Endothelial cell of umbilical vein (primary cell): ENCODE measurements at regions not wholly inside any gene's neighbourhood (a gene's known extent, or its start where the extent isn't known, plus 50 kb on each side); places are given as distances from the start of the nearest gene placed in this dataset.
A peak's percentile ranks its signal among the peaks of the same experiment; 100 is the strongest.

ENCODE experiments used
- BruUV-seq: library from RNA; stranded (reverse); fragments of 400-500 nt; replicated peaks from 2 replicates; lab custom pipeline; 2021; lab: Mats Ljungman, UMichigan
- CTCF ChIA-PET: fragments of 300-600, 350-600 bp; sonication (Branson Sonifier 250); formaldehyde crosslinking; loops from one replicate; lab custom pipeline; 2021; ENCODE audit warnings: antibody characterized with exemption, inconsistent platforms; lab: Charles Lee
- POLR2A ChIA-PET: fragments of 300-600, 350-600 bp; sonication (Branson Sonifier 250); formaldehyde crosslinking; loops from one replicate; lab custom pipeline; 2021; ENCODE audit warnings: antibody characterized with exemption, inconsistent platforms; lab: Charles Lee
- DNase-seq: peaks from one replicate; pipeline ENCODE4 v3.0.0-alpha.2; 2011; ENCODE audit warnings: low read depth, low spot score
- FAIRE-seq: peaks from 2 replicates; lab custom pipeline; 2011; peaks lifted over from hg19 to GRCh38; lab: Jason Lieb, UNC
- H2AFZ ChIP-seq: 2 replicates; pipeline ENCODE4 v1.6.0; 2012; ENCODE audit warnings: low read depth, low read length, control low read depth, inconsistent platforms
- H3K27ac ChIP-seq: 2 replicates; pipeline ENCODE4 v1.5.1; 2011; ENCODE audit warnings: low read depth, mild to moderate bottlenecking, control low read depth, low read length, moderate library complexity; ENCODE audit not compliant: insufficient read depth
- H3K27me3 ChIP-seq, 2 experiments: 2 replicates each; pipeline versions ENCODE4 v1.6.0 to v1.6.1; 2011; ENCODE audit warnings: low read length in 2 of 2, mixed read lengths in 1 of 2; ENCODE audit not compliant: control insufficient read depth in 2 of 2, insufficient read depth in 2 of 2
- H3K36me3 ChIP-seq, 2 experiments: 2 replicates in 1 of 2; 3 replicates in 1 of 2; pipeline ENCODE4 v1.5.1; 2011; ENCODE audit warnings: low read length in 2 of 2, mild to moderate bottlenecking in 1 of 2, moderate library complexity in 1 of 2; ENCODE audit not compliant: control insufficient read depth in 2 of 2, insufficient read depth in 2 of 2; ENCODE audit errors: extremely low read depth in 1 of 2
- H3K4me1 ChIP-seq: 3 replicates; pipeline ENCODE4 v1.5.1; 2011; ENCODE audit warnings: mild to moderate bottlenecking, low read length; ENCODE audit not compliant: control insufficient read depth, insufficient read depth; ENCODE audit errors: extremely low read depth
- H3K4me2 ChIP-seq: 2 replicates; pipeline ENCODE4 v1.6.1; 2011; ENCODE audit warnings: low read length, control low read depth, mixed read lengths; ENCODE audit not compliant: insufficient read depth
- H3K4me3 ChIP-seq, 3 experiments: fragments of 200-600 bp in 1 of 3; sonication (generic), shearing (Covaris generic) in 1 of 3; replicated peaks in 1 of 3; 2 replicates each; pipeline ENCODE4 v1.5.1; 2011 to 2016; ENCODE audit warnings: control low read depth in 3 of 3, low read length in 3 of 3, mild to moderate bottlenecking in 2 of 3, inconsistent platforms in 1 of 3, low read depth in 1 of 3, moderate library complexity in 1 of 3; ENCODE audit not compliant: insufficient read depth in 1 of 3
- H3K79me2 ChIP-seq: 2 replicates; pipeline ENCODE4 v1.6.0; 2012; ENCODE audit warnings: low read length, inconsistent platforms; ENCODE audit not compliant: control insufficient read depth, insufficient read depth
- H3K9ac ChIP-seq: replicated peaks from 2 replicates; pipeline ENCODE3; 2011; ENCODE audit warnings: low read length, control low read depth; ENCODE audit not compliant: insufficient read depth; ENCODE audit errors: extremely low read depth
- H3K9me1 ChIP-seq: replicated peaks from 3 replicates; pipeline ENCODE4 v1.6.0; 2011; ENCODE audit warnings: mild to moderate bottlenecking, low read length; ENCODE audit not compliant: control insufficient read depth, insufficient read depth; ENCODE audit errors: extremely low read depth
- H3K9me3 ChIP-seq: replicated peaks from 2 replicates; pipeline ENCODE4 v1.5.1; 2012; ENCODE audit warnings: low read length, inconsistent platforms; ENCODE audit not compliant: control insufficient read depth, insufficient read depth
- H4K20me1 ChIP-seq: replicated peaks from 2 replicates; pipeline ENCODE3; 2011; ENCODE audit warnings: mild to moderate bottlenecking, low read length; ENCODE audit not compliant: control insufficient read depth, insufficient read depth; ENCODE audit errors: extremely low read depth
- EZH2 ChIP-seq: IDR thresholded peaks from 2 replicates; pipeline ENCODE4 v1.6.1; 2012; ENCODE audit warnings: borderline replicate concordance, low read depth, mild to moderate bottlenecking, moderate library complexity, low read length, inconsistent platforms; ENCODE audit not compliant: severe bottlenecking
- FOS ChIP-seq: IDR thresholded peaks from 2 replicates; pipeline ENCODE4 v1.6.1; 2011; ENCODE audit warnings: mild to moderate bottlenecking, low read length, moderate library complexity, borderline replicate concordance; ENCODE audit not compliant: insufficient read depth
- GATA2 ChIP-seq: IDR thresholded peaks from 2 replicates; pipeline ENCODE4 v1.7.0; 2011; ENCODE audit warnings: low read depth, mild to moderate bottlenecking, moderate library complexity, mixed read lengths, low read length; ENCODE audit not compliant: insufficient read length, insufficient read depth
- JUN ChIP-seq: IDR thresholded peaks from 2 replicates; pipeline ENCODE4 v1.6.1; 2011; ENCODE audit warnings: borderline replicate concordance, low read depth; ENCODE audit not compliant: insufficient read length, insufficient read depth
- MYC ChIP-seq: IDR thresholded peaks from one replicate; pipeline ENCODE4 v1.6.1; 2011; ENCODE audit warnings: mild to moderate bottlenecking, low read depth, low read length
- POLR2A ChIP-seq: IDR thresholded peaks from 2 replicates; pipeline ENCODE4 v1.6.1; 2012; ENCODE audit warnings: low read depth, mild to moderate bottlenecking, control low read depth, low read length
- POLR2AphosphoS5 ChIP-seq: IDR thresholded peaks from 2 replicates; pipeline ENCODE4 v1.6.1; 2012; ENCODE audit warnings: low read depth, mild to moderate bottlenecking, control low read depth, low read length, moderate library complexity; ENCODE audit not compliant: insufficient read depth
- dilution Hi-C: fragments of 300-500 bp; cut with MboI; formaldehyde crosslinking; loops from one replicate; pipeline ENCODE4 v1.15.0; 2019; ENCODE audit warnings: low sequenced_read_pairs; ENCODE audit not compliant: extremely low pct_ligation_motif_present
- intact Hi-C: fragments of 100-400 bp; cut with micrococcal nuclease; formaldehyde crosslinking; loops from one replicate; pipeline ENCODE4 v1.10.0; 2022
- TF ChIP-seq, protein P1 (sequence below), 2 donors: IDR thresholded peaks; 1 replicate in 1 of 2; 2 replicates in 1 of 2; pipeline ENCODE4 v1.5.1; 2011; ENCODE audit warnings: low read length in 2 of 2, mild to moderate bottlenecking in 2 of 2, moderate library complexity in 2 of 2, control low read depth in 1 of 2, inconsistent platforms in 1 of 2, low read depth in 1 of 2; ENCODE audit not compliant: insufficient read depth in 1 of 2; ENCODE audit errors: extremely low read depth in 1 of 2
- TF ChIP-seq, protein P2 (sequence below): IDR thresholded peaks from 2 replicates; pipeline ENCODE4 v1.6.1; 2011; ENCODE audit not compliant: insufficient read depth, insufficient read length

DNA sequence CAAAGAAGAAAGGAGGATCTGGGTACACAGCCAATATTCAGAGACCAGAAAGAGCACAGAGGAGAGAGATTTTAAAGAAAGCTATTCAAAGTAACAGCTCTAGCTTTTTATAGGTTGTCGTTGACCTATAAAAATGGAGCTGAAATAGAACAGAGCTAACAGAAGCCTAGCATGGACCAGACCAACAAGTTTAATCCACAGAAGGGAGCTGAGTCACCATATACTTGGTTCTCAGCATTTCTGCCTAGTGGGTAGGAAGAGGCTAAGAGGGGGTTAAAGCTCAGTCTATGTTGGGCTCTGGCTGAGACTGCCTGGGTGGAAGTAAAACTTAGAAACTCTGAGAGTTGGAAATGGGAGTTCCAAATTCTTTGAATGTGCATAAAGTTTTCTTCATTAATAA, 678.0 kb upstream of the CDH2 start:
- intact Hi-C loops (no loop called here), dilution Hi-C loops (no loop called here)
- Histone ChIP-seq H3K27ac (no peak overlapping the region), H2AFZ (peak overlapping the region; percentile 8), H4K20me1 (no peaks in the 10 kb centered on the region), H3K36me3 (no peaks in the 10 kb centered on the region), H3K9me3 (no peaks in the 10 kb centered on the region), H3K4me2 (no peak overlapping the region), H3K9me1 (no peaks in the 10 kb centered on the region), H3K27me3 (no peaks in the 10 kb centered on the region), H3K79me2 (no peaks in the 10 kb centered on the region), H3K4me3 (no peak overlapping the region), H3K4me1 (no peaks in the 10 kb centered on the region), H3K9ac (no peak overlapping the region)
- BruUV-seq = no TSS peak
- no peak for DNase-seq
- FAIRE-seq = no peak
- TF ChIP-seq MYC (no peak), POLR2A (no peak)
- CTCF ChIA-PET = interaction anchor here (1.2 to 2.0 kb wide), 3 partner anchors 14 to 168 kb away, joined by 4 read pairs; no protein-coding TSS in a partner anchor
- POLR2A ChIA-PET = no interaction called here

DNA sequence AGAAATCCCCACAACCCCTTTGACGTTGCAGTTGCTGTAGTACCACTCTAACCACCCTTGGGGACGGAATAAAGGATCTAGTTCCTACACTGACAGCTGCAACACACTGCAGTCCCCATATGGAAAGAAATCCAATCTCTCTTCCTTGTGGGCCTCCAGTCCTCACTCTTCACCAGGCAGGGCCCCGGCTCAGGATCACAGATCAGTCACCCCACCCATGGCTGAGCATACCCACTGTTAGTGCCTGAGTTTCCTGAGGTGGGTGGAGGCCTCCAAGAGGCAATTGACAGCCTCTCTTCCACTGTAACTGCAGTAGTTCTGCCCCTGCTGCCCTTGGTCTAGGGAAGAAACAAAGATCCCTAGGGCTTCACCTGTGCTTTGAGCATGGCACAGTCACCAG, 670.0 kb upstream of the CDH2 start:
- Histone ChIP-seq H3K36me3 (no peaks in the 10 kb centered on the region), H3K79me2 (no peaks in the 10 kb centered on the region), H4K20me1 (no peaks in the 10 kb centered on the region), H3K9ac (no peak overlapping the region), H3K9me1 (no peaks in the 10 kb centered on the region), H2AFZ (peak overlapping the region; percentile 30), H3K27ac (no peak overlapping the region), H3K9me3 (no peaks in the 10 kb centered on the region), H3K27me3 (no peaks in the 10 kb centered on the region), H3K4me1 (no peaks in the 10 kb centered on the region), H3K4me2 (no peak overlapping the region), H3K4me3 (no peak overlapping the region)
- dilution Hi-C loops (no loop called here), intact Hi-C loops (no loop called here)
- ChIA-PET CTCF (interaction anchor here (1.0 to 1.4 kb wide), 2 partner anchors 9 to 302 kb away, joined by 3 read pairs; no protein-coding TSS in a partner anchor), POLR2A (no interaction called here)
- DNase-seq (no peak), FAIRE-seq (no peak)
- TF ChIP-seq POLR2AphosphoS5 = no peak
- TF ChIP-seq GATA2 = no peak
- TF ChIP-seq, protein P1, sequence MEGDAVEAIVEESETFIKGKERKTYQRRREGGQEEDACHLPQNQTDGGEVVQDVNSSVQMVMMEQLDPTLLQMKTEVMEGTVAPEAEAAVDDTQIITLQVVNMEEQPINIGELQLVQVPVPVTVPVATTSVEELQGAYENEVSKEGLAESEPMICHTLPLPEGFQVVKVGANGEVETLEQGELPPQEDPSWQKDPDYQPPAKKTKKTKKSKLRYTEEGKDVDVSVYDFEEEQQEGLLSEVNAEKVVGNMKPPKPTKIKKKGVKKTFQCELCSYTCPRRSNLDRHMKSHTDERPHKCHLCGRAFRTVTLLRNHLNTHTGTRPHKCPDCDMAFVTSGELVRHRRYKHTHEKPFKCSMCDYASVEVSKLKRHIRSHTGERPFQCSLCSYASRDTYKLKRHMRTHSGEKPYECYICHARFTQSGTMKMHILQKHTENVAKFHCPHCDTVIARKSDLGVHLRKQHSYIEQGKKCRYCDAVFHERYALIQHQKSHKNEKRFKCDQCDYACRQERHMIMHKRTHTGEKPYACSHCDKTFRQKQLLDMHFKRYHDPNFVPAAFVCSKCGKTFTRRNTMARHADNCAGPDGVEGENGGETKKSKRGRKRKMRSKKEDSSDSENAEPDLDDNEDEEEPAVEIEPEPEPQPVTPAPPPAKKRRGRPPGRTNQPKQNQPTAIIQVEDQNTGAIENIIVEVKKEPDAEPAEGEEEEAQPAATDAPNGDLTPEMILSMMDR (IDR thresholded peaks at IDR 0.05; ENCODE audit: extremely low read depth in 1 of 2, insufficient read depth in 1 of 2, low read depth in 1 of 2, low read length in 2 of 2) = no peak
- TF ChIP-seq FOS = no peak
- TF ChIP-seq EZH2 = no peak
- no peak for TF ChIP-seq MYC
- no peak for TF ChIP-seq POLR2A
- TF ChIP-seq JUN = no peak
- TF ChIP-seq, protein P2, sequence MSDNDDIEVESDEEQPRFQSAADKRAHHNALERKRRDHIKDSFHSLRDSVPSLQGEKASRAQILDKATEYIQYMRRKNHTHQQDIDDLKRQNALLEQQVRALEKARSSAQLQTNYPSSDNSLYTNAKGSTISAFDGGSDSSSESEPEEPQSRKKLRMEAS = no peak
- no TSS peak for BruUV-seq
